NCI-H510A (cell line): ENCODE measurements at regions not wholly inside any gene's neighbourhood (a gene's known extent, or its start where the extent isn't known, plus 50 kb on each side); places are given as distances from the start of the nearest gene placed in this dataset.

Experiments used
- DNase-seq: peaks from one replicate; lab custom pipeline; 2025; lab: John Stamatoyannopoulos, UW

DNA sequence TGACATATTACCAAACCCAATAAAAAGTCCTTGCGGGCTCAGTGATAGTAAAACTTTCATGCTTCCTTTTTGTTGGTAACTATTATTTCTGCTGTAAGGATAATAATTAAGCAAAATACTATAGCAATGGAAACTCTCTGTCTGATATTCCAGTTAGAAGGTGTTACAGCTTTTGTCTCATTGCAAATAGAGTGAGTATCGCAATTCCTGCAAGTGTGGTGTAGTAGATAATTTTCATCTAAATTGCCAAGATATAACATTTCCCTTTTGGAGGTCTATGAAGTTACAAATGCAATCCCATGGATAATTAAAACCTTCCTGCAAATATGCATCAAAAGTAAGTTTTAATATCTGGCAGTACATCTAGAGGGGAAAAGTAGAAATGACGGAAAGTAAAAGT, 88.7 kb upstream of the CD93 start:
- DNase-seq: no peak

DNA sequence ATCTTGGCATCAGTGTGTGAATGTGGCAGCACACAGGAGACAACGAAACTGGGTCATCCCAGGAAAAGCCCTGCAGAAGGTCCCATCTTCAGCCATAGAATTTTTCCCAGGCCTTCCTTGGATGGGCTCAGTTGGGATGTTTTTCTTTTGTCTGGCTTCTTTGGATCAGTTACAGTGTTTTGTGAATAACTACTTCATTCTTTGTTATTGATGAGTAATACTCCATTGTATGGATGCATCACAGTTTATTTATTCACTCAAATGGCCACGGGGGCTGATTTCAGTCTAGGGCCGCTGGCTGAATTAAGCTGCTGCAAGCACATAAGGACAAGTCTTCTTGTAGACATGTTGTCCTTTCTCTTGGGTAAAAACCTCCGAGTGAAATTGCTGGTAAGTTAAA, 81.3 kb upstream of the CD93 start:
- no peak for DNase-seq

DNA sequence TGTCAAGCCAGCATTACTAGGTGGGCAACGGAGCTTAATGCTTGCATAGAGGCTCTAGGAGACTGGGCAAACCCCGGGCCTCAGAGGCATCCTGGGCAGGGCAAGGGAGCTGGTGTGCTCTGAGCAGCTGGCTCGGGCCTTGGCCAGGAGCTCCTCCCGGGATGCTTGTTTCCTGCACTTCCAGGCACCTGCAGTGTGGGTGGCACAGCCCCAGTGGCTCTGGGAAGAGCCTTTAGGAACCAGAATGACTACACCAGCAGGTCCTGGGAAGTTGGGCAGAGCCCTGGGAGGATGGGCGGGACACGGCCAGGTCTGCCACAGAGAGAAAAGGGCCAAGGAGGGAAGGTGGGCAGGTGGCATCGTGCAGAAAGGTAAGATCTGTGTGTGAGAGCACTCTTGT, 80.4 kb upstream of the CD93 start:
- no peak for DNase-seq

DNA sequence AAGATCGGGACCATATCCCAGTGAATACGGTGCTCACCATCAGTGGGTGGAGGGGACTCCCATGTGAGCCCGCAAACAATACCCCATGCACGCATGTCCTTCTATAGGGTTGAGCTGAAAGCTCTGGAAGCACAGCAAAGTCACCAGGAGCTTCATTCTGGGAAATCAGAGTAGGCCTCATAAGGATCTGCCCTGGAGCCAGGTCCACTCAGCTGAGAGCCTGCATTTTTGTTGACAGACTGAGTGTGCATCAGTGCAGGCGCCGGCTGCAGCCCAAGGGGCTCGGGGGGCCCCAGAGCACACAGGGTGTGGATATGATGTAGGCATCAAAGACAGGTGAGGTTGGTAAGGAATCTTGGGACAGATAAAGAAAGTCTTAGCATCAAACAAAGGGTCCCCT, 79.8 kb upstream of the CD93 start:
- no peak for DNase-seq

DNA sequence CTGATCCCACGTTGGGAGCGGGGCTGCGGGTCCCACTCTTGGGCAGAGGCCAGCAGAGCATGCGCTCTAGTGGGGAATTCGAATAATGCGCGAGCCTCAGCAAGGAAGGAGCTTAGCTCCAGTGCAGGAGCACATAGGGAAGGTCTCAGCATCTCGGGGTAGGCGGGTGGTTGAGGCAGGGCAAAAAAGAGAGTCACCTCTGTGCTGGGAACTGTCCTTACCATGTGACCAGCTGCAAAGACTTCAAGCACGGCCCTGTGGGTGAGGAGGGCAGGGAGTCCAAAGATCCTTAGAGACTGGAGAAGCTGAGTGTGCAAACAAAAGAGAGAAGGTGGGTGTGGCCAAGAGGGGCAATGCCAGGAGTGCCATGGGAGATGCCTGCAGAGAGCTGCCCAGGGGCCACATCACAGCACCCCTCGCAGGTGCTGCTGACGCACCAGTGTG, 79.2 kb upstream of the CD93 start:
- no peak for DNase-seq

DNA sequence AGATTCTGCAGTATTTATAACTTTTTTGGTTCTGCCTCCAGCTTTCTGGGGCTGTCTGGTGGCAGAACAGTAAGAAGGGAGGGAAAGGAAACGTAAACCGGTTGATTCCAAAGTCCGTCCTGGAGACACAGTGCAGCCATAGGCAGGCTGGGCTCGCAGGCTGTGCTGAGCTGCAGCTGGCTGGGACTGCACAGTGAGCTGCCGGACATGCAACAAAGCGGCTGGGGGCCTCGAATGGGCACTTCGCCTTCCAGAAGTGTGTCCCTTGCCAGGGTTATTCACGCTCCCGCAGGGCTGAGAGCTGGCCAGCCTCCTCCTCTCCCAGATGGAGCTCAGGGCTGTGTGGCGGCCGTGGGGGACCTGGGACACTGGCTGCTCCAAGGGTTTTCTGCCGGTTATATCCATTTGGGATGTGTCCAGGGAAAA, 78.1 kb upstream of the CD93 start:
- DNase-seq: no peak

DNA sequence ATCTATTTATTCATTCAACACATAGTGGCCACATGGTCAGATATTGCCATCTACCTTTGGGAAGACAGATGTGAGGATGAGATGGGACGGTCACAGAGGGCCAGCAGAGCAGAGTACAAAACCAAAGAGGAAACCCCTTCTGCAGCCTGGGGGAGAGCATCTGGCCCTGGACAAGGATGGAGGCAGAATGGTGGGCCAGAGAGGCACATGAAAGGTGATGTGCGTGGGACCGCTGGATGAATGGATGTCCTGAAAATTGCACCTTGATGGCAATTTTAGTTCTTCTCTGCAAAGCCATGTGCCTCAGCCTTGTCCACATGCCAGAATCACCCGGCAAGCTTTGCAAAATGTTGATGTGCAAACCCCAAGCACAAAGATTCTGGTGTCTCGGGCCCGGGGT, 77.4 kb upstream of the CD93 start:
- DNase-seq: no peak

DNA sequence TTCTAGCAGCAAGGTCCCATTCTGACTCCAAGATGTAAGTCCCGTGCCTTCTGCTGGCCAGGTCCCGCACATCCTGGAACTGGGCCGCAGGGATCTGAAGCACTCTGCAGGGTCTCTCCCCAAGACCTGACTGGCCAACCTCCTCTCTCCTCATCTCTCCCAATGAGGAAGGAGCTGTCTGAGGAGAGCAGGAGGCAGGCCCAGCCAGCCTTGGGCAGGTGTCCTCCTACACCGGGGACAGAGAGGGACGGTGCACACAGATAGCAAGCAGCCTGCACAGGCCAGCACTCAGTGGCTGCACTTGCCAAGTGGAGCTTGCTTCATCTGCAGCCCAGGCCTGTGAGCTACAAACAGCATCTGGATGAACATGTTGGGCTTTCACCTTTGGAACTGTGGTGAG, 76.8 kb upstream of the CD93 start:
- DNase-seq: no peak

DNA sequence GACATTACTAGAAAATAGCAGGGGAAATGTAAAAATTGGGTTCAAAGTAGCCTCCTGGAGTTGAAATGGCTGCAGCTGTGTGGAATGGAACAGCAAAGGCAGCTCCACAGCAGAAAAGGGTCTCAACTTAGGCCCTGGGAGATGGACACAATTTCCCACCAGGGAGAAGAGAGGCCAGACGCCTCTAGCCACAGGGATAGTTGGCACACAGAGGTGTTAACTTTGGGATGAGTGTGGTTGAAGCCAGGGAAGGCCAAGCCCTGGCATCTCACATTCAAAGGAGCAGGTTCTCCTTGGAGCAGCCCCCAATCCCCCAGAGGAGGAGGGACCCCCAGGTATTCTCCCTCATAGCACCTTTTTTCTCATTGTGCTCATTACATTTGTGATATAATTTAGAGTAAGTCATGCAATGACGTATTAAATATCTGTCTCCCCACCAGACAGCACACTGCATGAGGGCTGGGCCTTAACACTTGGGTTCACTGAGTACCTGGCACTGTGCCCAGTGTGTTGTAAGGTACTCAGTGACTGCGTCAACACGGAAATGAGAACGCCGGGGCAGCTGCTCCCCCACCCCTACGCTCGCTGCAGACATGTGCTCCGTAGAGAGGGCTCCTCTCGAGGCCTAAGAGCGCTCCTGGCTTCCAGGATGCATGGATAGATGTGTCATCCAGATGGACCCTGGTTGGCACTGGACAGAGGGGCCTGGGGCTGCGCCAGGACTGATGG, 76.0 kb upstream of the CD93 start:
- peak; percentile 99 for DNase-seq

DNA sequence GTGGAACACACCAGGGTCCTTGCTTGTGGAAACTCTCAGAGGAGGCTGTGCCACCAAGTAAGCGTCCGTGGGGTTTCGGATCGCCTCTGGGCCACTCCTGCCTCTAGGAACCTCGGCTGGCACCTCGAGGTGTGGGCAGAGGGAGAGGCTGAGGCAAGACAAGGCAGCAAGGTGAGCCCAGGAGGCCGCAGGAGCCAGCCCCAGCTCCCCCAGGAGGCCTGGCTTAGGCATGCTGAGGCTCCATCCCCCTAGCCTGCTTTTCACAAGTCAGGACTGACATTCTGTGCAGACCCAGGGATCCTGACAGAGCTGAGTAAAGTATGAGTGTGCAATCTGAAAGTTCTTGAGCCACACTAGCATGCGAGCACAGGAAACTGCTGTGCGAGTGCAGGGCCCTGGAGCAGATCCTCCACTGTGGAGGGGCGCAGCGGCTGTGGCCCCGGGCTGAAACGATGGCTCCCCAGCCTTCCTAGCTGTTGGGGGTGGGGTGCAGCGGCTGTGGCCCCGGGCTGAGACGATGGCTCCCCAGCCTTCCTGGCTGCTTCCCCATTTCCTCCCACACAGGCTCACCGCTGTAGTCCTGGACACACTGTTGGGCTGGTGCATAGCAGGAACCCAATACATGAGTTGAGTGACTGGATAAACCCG, 75.2 kb upstream of the CD93 start:
- DNase-seq: no peak

DNA sequence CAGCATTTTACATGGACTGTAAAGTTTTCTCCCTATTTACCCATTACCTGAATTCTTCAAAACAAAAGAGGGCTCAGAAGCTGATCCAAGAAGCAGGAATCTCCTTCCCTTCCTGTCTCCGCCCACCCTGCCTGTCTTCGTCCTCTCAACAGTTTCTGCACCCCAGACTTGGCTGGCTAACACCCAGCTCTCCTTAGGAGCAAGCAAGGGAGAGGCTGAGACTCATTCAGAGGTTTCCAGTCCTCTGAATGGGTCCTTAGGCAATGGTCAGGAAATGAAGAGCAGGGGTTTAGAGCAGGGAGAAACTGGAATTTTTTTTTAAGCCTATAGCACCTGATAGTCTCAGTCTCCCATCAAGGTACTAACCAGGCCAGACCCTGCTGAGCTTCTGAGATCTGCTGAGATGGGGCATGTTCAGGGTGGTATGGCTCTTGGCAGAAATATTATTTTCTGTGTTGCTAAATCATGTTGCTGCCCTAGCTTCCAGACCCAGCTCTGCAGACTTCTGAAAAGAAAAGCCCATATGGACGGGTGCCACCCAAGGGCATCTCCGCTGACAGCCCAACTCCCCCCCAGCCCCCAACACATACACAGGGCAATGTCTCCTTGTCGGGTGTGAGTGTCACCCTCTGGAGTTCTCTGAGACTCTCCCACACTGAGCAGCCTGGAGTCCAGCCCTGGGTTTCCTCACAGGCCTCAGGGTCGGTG, 74.6 kb upstream of the CD93 start:
- no peak for DNase-seq

DNA sequence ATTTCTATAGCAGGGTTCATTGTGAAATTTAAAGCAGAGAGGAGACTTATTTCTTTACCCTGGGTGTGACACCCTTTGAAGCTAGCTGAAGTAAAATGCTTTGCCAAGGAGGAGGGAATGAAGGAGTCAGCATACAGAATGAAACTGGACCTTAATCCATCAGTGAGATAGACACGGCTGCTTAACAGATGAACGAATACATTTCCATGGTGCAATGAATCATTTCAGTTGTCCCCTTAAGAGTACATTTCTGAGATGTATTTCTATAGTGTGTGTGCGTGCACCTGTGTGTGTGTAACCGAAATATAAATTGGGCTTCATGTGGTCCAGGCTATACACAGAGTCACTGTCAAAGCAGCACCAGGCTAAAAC, 73.8 kb upstream of the CD93 start:
- DNase-seq: no peak

DNA sequence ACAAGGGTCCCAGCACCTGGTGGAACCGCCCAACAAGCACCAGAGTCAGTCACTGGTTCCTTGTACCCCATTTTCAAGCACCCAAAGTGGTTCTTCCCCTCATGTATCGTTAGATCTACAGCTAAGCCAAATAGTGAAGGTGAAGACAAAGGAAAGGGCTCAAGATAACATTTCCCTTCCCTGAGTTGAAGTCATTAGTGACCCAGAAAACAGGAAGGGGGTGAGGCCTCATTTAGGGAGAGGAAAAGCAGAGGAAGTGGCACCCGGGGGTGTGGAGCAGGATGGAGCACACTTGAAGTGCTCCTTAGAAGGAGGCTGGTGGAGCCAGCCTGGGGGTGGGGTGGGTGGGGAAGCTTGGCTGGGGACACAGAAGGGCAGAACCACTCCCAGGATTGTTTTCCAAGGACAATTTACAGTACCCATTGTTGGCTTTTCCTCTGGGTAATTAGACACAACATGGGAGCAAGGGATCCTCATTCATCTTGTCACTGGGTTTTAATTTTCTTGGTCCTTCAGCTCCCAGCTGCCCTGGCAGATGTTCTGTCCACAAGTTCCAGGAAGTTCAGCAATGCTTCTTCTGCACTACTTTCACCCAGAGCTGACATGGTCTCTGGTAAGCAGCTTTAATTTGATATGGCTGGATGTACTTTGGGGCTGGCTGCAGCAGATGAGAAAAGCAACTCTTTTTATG, 73.3 kb upstream of the CD93 start:
- DNase-seq: no peak

DNA sequence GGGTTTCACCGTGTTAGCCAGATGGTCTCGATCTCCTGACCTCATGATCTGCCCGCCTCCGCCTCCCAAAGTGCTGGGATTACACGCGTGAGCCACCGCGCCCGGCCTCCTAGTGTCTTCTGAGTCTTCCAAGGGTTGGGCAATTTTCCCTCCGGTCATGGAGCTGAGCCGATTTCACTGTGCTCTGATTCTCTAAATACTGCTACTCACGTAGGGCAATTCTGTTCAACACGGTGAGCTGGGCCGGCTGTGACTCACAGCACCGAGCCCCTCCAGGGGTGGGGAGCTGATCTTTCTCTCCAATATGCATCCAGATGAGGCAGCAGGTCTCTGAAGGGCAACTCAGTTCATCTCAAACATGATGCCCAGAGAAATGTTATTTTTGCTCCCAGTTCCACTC, 71.6 kb upstream of the CD93 start:
- no peak for DNase-seq

DNA sequence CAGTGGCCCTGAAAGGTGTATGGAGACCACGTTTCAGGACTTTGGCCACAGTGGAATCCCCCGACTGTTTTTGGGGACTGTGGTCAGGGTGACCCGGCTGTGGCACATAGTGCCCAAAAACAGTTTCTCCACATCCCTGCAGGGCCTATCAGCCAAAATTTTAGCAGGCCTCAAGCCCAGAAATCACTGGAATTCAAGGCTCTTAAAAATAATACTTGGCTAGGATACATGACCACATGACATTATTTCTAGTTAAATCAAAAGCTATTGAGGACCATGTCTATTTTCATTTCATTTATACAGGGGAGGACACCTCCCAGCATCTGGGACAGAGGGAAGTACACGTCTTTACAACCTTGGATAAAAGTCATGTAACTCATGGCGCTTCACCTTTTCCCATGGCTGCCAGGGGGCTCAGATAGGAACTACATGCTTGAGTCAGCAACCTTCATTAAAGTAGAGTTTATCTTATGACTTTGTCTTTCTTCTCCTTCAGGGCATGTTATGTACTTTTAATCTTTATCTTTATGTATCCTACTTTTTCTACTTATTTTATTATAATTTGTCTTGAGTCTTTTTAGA, 70.8 kb upstream of the CD93 start:
- DNase-seq: no peak

DNA sequence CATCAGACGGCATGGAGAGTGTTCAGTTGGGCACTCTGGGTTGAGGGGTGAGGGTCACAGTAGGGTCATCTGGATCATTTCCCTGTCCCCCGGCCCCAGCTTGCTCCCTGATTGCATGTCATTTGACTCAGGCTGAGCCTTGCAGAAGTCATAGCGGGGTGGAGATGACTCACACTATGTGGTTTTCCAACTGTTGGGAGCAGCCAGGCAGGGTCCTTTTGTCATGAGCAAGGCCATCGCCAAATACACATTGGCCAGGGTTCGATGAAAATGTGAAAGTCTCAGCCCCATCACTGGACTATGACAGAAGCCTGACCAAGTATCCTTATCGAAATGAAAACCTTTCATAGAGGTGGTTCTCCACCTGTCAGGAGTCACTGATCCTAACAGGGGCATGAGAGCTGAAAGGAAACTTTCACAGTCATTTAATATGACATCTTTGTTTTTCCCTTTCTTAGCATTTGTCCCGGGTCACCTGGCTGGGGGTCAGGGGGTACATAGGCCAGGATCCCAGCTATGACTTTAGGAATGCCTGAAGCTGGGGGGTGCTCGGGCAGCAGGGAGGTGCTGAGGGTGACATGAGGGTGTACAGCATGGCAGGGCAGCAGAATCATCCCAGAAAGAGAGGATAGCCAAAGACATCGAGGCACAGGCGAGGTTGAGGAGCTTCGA, 70.2 kb upstream of the CD93 start:
- no peak for DNase-seq

DNA sequence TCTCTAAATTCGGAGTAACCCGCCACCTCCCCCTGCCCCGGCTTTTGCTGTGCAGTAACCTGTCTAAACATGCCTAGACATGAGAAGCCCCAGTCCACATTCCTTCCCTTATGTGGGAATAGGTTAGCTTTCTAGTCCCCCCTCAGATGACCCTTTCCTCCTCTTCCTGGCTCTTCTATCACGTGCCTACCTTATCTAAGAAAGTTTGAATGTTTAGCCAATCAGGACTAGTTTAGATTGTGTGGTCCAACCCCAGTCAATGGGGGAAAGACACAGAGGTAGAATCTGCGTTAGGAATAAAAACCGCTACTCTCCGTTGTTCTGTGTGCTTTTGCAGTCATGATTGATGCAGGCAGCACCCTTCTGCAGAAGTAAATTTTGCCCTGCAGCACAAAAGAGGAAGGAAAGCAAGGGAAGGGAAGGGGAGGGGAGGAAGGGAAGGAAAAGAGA, 69.0 kb upstream of the CD93 start:
- no peak for DNase-seq

DNA sequence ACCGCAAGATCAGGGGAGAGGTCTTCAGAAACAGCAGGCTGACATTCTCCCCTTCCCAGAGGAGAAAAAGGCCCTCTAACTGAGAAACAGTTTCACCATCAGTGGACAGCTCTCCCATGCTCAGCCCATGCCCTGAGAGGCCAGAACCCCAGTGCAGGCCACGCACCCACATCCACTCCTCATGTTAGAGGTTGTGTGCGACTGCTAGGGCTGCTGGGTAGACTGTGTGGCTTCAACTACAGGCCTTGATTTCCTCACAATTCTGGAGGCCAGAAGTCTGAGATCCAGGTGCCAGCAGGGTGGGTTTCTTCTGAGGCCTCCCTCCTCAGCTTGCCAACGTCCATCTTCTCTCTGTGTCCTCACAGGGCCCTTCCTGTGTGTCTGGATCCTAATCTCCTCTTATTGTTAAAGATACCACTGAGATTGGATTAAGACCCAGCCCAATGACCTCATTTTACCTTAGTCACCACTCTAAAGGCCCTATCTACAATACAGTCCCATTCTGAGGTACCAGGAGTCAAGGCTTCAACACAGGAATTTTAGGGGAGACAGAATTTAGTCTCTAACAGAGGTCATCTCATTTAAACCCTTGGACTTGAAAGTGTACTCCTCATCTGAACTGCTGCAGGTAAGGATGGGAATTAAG, 67.7 kb upstream of the CD93 start:
- DNase-seq: no peak

DNA sequence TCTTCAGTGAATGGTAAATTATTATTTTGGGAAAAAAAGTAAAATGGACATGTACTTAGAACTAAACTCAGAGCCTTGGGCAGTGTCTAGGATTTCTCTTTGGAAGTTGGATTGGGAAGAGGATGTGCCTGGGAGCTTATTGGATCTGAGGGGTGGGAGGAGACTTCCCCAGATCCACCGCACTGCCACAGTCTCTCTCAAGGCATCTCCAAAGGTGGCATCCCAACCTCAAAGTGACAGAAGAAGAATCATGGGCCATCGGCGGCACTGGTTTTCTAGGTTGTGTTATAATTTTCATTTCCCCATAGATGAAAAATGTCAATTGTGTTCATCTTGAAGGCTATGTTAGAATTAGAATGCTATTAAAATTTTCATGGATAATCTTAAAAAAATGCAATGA, 66.8 kb upstream of the CD93 start:
- DNase-seq: no peak

DNA sequence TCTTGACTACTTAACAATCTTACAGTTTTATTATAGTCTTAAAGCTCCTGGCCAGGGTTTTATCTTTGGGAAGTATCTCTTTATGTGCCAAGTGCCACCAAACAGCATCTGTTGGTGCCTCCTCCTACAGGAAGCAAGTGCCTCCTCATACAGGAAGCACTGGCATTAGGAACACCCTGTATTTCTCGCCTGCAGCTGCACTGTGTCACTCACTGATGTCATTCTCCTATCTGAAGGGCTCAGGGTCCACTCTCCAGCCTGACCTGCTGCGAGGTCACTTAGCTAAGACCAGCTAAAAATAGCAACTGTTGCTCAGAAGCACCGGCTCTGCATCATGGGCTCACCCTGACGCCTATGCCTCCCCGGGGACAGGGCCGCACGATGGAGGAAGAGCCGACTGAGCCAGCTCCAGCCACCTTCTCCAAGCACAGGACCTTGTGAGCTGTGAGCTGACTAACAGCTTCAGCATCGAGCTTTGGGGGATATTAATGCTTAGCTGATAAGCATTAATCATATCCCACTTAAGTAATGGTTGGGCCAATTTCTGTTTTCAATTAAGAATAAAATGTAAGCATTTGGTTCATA, 66.3 kb upstream of the CD93 start:
- DNase-seq: peak; percentile 33

DNA sequence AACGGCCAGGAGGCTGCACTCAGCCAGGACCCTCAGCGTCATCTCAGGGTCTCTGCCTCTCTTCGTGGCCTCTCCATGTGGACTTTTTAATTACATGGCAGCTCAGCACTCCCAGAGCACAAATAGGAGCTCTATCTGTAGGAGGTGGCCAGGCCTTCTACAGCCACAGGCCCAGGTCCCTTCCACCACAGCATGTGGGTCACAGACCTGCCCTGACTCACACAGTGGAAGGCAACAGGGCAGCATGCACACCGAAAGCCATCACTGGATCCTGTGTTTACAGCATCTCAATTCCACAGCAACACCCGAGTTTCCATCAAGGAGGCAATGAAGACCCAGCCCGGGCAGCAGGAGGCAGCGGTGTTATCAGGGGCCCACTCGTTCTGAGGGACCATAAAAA, 65.8 kb upstream of the CD93 start:
- DNase-seq: no peak
